RPMI8226 (cell line): ENCODE measurements at regions not wholly inside any gene's neighbourhood (a gene's known extent, or its start where the extent isn't known, plus 50 kb on each side); places are given as distances from the start of the nearest gene placed in this dataset.
"Not testable (repeated sequence)": the region's sequence is repeated elsewhere in the genome, so short reads cannot be mapped to it uniquely, and the experiment has no call there.

Experiments used
- DNase-seq: peaks from one replicate; pipeline ENCODE4 v3.0.0-alpha.2; 2015

- DNase-seq: no peak
These were observed 176.4 kb downstream of the ACTR3 start for GRCh38 chr2:114066186-114066747.

- DNase-seq: peak; percentile 14
These were observed 178.5 kb downstream of the ACTR3 start for GRCh38 chr2:114068438-114068837.

- DNase-seq: no peak
These were observed 187.1 kb downstream of the ACTR3 start for GRCh38 chr2:114076961-114077360.

GRCh38 chr2:114079366-114080004 is 189.6 kb downstream of the ACTR3 start:
- no peak for DNase-seq

- no peak for DNase-seq
These were observed 193.0 kb downstream of the ACTR3 start for GRCh38 chr2:114082731-114083433.

DNA sequence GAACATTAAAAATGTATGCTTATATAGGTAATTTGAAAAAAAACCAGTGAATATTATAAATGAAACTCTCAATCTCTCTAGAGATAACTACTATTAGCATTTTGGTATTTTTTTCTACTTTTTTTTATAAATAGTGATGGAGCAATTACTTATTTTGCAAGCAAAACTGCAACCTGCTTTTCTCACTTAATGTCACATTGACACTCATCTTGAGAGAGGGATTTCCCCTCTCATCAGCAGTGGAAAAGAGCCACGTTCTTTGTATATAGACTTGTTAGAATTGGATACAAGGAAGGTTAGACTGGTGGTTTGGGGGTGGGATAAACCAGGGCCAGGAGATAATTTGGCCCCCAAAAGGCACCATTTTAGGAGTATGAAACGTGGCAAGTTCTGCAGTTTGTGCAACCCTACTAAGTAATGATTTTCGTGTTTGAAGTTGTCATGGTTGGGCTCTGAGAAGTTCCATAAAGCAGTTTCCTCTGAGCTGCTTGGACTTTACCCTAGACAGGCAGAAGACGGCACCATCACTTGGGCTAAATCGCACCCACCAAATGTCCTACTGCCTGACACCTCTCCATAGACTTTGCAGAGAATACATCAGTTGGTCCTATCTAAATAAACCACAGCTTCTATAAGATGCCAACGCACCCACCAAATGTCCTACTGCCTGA is 194.0 kb downstream of the ACTR3 start:
- DNase-seq: no peak

- DNase-seq: no peak
These were observed 195.3 kb downstream of the ACTR3 start for GRCh38 chr2:114085238-114085637.

DNA sequence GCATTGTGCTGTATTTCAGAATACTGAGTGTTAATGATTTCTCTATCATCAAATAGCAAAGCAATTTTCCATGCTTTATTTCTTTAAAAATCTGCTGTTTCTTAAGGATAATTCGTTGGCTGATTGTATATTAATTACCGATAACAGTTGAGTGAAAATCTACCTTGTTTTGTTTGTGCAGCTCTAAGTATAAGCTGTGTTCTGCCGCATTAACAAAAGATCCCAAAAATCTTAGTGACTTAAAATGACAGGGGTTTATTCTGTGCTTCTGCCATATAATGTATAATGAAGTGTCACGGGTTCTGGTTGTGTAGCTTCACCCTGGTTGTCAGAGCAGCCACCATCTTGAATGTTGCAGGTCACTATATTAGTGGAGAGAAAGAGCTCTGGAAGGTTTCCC is 196.1 kb downstream of the ACTR3 start:
- DNase-seq: no peak

DNA sequence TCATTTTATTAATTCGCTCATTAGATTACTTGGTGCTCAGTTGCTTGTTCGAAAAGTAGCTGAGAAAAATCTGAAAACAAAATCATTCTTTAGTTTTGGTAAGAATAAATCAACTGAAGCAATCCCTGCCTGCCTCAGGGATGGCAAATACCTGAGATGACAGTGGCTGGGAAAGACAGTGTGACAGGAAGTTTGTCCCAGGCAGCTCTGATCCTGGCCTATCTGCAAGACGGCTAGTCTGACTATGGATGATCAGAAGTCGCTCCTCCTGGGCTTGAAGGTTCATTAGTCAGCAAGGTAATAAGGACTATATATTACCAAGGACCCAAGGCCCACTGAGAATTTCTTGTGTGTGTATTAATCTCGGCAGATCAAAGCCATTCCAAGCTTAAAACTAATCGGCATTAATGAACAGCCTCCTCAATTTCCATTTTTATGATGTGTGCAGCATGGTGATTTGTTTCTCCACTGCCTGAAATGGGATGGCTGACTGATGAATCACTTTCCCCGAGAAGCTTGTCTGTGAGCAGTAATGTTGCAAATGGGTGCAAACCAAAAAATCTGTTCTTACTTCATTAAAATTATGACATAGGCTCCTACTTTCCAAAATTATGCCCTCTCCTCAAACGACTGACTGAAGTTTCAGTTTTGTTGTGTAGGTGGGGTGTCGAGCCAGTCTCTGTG is 199.9 kb downstream of the ACTR3 start:
- DNase-seq: no peak

- no peak for DNase-seq
These were observed 201.1 kb downstream of the ACTR3 start for GRCh38 chr2:114091010-114091409.

GRCh38 chr2:114108249-114108648 is 218.4 kb downstream of the ACTR3 start:
- DNase-seq: no peak

DNA sequence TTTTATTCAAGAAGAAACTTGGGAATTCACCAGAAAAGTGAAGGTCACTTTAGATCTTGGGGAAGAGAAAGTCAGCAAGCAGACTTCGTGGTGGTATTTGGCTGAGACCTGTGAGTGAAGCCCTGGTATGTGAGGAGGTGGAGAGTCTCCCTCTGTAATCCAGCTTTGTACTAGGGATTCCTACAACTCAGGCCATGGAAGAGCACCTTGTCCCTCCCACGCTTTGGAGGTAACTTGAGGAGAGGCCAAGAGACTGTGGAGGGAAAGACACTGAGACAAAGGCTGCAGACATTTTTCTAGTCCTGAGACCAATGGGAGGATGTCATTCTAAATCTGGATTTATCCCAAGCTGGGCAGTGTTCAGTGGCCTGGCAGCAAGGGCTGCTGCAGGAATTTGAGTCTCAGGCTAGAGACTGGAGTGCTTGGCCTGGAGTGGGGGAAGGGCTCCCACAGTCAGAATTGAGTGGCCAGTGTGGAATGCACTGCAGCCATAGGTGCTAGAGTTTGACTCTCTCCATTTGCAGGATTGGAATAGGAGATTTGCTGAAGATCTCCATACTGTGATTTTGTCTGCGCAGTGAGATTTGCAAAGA is 219.0 kb downstream of the ACTR3 start:
- DNase-seq: no peak

GRCh38 chr2:114111329-114111728 is 221.4 kb downstream of the ACTR3 start:
- DNase-seq: no peak

DNA sequence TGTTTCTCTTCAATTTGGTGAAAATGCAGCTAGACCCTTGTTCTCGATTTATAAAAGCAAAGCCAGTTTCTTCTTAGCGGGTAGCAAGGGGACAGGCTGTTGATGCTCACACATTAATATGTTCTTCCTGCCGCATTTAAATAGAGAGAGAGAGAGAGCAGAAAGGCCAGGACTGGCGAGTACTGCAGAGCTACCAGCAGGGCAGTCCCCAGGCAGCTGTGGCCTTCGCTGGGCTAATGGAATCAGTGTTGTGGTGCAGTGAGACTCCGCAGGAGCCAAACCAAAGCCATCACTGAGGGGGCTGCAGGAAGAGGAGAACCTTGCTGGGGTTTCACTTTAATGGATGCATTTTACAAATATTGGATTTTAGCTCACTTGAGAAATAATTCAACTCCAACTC is 223.6 kb downstream of the ACTR3 start:
- DNase-seq: no peak

- no peak for DNase-seq
These were observed 228.2 kb downstream of the ACTR3 start for GRCh38 chr2:114118088-114118487.

DNA sequence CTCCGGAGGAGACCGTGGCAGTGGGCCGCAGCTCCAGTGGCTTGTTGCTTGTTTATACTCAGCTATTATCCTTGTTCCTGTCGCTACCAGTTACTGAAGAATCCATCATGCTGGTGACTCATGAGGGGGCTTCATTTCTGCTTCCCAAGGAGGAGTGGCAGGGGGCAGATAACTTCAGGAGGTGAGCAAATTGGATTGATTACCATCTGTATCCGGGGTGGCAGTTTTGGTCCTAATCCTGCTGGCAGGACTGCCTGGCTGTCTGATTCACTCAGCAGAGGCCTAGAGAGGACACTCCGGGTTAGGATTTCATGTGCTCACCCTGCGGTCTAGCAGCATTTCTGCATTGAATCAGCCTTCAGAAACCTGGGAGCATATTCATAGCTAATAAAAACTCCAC is 230.0 kb downstream of the ACTR3 start:
- no peak for DNase-seq

- no peak for DNase-seq
These were observed 233.0 kb downstream of the ACTR3 start for GRCh38 chr2:114122930-114123329.

DNA sequence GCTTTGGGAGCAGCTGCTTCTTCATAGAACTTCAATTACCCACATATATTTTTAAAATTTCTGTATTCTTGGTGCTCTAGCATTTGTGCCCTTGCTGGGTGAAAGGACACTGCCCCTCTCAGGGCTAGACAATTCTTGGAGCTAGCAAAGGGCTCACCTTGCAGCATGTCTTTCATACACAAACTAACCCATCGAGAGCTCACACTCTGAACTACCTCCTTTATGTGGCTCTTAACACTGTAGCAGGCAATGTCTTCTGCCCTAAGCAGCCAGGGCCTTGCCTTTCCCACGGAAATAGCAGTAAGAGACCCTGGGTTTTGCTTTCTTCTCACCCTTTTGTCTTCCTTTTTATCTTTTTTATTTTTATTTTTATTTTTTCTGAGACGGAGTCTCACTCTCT is 234.0 kb downstream of the ACTR3 start:
- no peak for DNase-seq

DNA sequence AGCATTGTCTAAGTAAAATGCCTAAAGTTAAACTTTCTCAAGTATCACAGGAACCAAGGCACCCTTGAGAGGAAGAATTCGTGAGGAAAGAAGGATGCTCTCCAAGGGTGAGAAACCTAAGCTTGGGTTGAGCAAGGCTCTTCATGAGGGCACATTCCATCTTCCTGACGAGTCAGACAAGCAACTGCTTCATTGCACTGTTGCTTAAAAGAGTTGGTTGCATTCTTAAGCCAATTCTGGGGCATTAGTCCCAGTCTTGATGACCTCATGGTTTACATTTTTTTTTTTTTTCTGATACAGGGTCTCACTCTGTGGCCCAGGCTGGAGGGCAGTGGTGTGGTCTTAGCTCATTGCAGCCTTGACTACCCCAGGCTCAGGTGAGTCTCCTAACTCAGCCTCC is 237.5 kb downstream of the ACTR3 start:
- no peak for DNase-seq

DNA sequence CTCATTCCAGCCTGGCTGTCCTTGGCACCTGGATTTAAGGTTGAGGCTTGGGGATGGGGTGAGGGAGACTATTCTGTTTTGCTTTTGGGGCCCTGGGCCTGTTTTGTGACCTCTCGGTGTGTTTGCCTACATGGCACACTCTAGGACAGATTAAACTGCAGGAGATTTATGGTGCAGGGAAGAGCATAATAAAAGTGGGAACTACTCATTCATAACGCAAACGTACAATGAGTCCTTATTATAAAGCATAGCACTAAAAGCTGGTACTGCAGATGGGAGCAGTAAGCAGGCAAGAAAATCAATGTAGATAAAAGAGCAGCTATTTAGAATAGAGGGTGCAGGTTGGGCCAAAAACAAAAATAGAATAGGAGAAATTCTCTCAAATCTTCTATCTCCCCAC is 238.4 kb downstream of the ACTR3 start:
- no peak for DNase-seq

DNA sequence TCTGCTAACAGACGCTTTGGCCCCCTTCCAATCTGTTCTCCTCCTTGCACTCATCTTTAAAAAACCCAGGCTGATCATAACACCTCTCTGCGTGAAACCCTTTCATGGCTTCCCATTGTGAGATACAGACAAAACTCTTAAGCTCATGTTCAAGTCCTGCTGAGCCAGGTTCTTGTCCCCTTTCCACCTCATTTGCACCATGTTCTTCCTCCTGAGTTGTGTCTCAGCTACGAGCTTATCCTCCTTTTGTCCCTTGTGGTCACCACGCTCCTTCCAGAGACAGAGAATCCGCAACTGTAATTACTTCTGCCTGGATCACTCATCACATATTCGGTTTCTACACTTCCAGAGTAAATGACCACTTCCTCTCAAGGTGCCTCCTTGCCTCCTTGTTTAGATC is 238.8 kb downstream of the ACTR3 start:
- no peak for DNase-seq

GRCh38 chr2:114132050-114132449 is 242.2 kb downstream of the ACTR3 start:
- DNase-seq: not testable (repeated sequence)

- DNase-seq: no peak
These were observed 244.3 kb downstream of the ACTR3 start for GRCh38 chr2:114134146-114134545.
